GM04503 (cell line): ENCODE measurements at regions not wholly inside any gene's neighbourhood (a gene's known extent, or its start where the extent isn't known, plus 50 kb on each side); places are given as distances from the start of the nearest gene placed in this dataset.
"Not testable (repeated sequence)": the region's sequence is repeated elsewhere in the genome, so short reads cannot be mapped to it uniquely, and the experiment has no call there.

Source experiments
- DNase-seq: peaks from one replicate; pipeline ENCODE4 v3.0.0-alpha.2; 2012; ENCODE audit warnings: low read depth

DNA sequence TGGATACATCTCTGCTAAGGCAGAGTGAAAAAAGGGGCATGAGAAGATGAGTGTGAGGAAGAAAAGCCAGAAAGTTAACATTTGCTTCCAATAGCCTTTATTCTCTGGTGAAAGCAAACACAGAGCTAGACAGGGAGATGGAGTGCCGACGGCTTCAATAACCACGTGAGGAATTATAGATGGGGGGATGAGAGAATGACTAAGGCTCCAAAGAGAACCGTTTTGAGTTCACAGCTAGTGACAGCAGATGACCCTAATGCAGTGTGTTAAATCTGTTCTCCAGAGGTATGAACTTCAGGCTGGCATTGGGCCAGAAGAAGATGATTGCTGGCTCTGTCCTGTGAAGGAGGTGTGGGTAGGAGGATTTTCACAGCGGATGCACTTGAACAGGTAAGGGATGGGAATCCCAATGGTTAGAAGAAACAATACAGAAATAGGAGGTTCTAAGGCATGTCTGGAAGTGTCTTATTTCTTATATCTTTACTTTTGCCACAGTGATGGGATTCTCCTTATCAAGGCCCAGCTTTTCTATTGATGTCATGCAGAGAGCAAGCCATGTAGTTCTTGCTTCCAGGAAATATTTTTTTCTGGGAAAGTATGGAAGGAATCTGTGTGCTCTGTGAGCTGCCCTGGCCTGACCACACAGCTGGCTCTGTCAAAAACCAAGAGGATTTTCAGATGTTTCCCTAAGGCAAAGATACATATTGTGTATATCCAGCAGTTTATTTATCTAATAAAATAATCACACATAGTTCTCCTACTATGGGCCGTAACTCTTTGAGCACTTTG is 573.8 kb downstream of the LTN1 start:
- DNase-seq: no peak

DNA sequence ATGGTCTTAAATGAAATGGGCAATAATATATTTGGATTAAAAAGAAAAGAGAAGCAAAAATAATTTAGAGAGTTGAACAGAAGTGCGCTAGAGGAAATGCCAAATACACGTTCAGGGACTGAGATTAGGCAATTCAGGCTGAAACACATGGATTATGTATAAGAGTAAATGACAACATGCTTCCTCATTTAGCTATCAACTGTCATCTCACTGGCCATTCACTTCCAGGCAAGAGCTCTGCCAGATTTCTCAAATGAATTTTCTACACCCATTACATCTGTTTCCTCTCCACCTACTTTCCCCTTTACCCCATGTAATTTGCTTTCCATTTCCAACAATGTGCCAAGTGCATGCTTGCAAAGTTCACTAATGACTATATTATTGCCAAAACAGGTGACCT is 582.4 kb downstream of the LTN1 start:
- DNase-seq: no peak

DNA sequence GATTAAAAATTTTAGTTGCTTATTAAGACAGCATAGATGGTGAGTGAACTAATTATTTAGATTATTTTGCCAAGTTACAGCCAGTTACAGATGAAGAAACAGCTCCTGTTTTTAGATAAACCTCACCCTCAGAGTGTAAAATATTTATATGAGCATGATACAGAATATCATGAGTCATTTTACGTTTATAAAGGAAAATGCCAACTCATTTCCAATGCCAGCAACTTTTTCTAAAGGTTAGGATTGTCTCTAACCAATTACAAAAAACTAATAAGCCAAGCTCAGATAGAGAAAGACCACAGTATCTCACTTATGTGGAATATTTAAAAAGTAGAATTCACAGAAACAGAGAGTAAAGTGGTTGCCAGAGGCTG is 590.1 kb downstream of the LTN1 start:
- DNase-seq: no peak

DNA sequence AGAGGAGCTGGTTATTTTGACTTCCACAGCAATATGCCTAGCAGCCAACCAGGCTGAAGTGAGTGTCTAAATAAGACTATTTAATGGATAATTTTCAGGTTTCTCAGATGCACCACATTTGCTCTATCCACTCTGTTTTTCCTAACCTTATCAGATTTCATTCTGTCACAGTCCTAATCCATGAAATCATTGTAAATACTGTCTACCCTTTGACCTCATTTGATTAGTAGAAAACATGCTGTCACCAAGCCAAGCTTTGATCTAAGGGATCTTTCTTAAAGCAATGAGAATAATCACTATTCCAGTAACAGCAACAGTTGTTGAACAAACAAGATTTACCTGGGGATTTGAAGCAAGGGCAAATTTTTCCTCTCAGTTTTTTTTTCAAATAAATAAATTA is 595.6 kb downstream of the LTN1 start:
- DNase-seq: no peak

DNA sequence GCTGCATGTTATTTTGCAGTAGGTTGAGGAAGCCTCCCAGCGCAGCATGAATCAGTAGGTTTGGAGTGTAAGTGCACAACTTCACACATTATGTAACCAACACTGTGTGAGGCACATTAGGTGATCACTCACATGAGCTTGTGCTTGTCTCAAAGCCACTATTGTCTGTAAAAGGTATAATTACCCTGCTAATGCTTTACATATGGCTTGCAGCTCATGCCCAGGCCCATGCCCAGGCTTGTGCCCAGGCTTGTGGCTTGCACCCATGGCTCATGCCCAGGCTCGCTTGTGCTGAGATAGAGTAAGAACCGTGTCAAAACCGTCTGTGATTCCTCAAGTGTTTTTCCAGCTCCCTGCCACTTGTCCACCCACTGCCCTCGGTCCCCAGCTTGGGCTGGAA is 596.3 kb downstream of the LTN1 start:
- DNase-seq: no peak

DNA sequence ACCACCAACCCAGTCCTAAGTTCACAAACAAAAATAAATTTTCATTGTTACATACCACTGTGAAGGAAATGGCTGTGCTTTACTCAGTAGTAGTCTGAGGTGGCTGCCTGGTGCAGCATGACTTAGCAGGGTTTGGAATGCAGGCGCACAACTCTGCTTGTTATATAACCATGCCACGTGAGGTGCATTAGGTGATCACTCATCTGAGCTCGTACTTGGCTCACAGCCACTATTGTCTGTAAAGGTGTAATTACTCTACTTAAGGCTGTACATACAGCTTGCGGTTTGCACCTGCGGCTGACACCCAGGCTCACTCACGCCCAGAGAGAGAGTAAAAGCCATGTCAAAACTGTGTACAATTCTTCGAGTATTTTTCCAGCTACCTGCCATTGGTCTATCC is 599.4 kb downstream of the LTN1 start:
- DNase-seq: no peak

DNA sequence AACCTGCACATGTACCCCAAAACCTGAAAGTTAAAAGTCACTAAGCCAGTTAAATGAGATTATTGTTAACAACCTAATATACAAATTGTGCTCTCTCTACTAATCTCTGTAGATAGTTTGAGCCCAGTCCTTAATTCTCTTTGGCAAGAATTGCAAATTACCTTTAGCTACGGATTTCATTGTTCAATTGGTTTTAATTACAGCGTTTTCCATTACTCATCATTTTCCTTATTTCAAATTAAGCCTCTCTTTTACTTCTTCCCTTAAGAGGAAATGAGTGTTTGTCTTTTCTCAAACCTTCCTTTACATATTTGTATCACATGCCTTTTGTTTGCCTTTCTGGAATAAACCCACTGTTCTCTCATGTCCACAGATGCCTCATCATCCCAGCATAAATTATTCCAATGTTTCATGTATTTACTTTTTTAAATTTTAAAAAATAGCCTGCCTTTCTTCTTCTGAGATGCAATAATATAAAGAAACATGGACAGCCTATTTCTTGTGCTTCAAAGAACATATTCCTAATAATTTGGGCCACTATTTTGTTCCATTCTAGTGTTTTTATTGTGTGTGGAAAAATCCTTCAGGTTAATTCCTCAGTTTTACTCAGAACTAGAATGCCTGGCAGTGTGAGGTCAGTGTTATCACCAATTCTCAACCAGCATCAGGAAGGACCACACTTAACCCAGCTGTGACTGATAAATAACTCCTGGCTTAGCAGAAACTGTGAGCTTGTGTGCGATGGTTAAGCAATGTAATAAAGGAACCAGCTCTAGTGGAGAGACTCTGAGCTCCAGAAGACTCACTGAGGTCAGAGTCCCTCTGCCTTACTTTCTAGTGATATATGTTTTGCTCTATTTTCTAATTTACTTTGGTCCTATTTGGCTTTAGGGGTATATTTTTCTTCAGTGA is 600.5 kb downstream of the LTN1 start:
- DNase-seq: no peak

DNA sequence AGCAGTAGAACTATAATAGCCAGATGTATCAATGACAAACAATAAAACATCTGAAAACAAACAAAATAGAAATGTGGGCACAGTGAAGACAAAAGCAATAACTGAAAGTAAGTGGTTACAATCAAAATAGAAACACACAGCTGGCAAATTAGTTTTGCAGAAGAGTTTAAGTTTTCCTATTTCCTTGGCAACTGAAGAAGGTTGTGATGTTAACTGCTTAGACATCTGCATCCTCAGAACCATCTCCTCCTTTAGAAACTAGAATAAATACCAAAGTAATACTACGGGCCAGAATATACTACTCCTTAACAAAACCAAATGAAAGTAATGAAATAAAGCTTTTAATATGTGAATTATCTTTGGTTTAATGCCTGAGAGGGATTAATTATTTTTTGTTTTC is 605.5 kb downstream of the LTN1 start:
- no peak for DNase-seq

DNA sequence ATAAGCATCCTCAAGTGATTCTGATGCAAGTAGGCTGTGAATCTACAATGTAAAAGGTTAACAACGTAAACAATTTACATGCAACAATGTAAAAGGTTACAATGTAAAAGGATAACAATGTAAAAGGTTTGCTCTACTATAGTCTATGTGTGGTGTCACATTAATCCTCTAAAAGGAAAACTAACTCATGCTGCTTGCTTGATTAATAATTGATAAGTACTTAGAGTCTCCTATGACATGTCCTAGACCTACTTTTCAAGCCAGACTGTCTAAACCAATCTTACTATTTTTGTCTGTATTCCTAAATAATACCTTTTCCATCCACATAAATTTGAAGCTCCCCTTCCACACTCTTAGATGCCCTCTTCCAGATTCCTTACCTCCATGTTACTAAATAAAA is 606.8 kb downstream of the LTN1 start:
- no peak for DNase-seq

DNA sequence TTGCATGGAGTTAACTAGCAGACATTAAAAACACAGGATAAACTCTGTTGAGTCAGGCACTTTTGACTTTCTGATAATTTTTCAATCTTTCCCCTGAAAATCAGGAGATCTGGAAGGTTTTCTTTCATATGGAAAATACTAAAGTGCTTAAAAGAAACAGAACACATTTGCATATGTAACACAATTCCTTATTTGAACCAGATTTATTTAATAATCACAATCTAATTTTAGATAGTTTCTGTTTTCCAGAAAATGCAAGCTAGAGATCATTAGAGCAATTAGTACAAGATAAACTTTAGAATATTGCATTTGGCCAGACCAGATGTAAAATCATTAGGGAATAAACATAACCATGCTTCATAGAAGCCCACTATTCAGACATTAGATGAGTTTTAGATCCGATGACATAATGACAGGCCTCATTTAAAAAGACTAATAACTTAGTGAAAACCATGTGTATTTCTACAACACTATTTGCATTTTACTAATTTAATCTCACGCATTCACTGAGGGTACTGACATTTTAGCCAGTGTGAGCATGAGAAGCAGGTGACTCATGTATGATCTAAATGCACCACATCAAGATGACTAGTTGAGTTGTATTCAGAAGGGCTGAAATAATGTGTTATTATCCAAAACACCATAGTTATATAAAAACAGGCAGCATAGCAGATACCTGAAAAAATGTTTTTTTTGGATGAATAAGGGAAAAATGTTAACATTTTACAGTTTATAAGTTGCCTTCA is 611.5 kb downstream of the LTN1 start:
- not testable (repeated sequence) for DNase-seq

DNA sequence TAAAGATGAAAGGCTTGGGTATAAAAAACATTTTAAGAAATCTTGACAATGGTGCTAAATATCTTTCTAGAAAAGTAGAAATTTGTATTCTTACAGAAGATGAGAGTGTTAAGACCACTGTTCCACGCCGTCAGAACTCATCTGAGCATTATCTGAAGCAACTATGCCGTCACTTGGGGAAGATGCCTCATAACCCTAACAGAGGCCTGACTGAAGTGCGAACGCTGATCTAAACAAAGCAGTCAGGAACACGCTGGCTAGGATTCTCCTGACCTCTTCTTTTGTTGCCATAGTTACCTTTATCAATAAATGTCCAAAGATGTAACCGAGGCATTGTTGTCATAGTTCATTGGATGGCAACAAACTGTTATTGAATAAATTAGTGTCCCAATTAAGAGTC is 612.4 kb downstream of the LTN1 start:
- no peak for DNase-seq

DNA sequence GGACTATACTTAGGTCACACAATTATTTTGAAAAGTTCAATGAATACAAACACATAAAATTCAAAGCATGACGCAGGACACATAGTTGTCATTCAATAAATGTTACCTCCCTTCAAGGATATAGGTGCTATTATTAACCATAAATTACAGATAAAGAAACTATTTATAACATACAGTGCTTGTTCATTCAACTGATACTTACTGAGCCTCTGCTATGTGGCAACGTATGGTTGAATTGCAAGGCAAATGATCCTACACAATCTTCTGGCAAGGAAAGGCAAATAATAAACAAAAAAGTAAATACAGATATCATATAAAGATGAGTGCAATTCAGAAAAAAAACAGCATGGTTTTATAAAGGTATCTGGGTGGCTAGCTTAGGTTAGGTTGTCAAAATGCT is 614.7 kb downstream of the LTN1 start:
- no peak for DNase-seq

DNA sequence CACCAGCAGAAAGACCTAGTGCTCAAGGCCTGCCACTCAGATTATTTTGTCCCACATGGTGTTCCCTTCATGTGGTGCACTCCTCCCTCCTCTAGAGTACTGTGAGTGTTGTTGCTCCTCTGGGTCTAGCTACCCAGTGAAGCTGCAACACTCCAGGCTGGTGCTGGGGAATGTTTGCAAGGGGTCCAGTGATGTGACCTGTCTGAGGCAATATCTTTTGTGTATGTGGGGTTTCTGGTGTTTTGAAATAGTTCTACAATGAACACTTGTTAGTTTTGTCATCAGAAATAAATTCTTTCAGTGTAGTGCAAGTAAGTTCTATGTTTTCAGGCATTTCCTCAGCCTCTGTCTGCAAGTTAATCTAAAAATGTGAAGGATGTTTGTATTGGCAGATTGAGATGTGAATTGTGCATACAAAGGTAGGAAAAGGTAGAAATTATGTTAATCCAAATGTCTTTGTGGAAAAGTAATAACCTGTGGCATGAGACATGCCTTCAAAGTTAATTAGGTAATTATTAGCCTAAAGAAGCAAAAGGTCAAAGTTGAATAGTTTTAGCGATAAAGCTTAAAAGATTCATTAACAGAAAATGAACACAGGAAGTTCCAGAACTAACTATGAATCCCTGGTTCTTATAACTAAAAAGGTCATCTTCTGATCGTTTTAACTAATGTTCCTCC is 616.8 kb downstream of the LTN1 start:
- peak; percentile 21 for DNase-seq

DNA sequence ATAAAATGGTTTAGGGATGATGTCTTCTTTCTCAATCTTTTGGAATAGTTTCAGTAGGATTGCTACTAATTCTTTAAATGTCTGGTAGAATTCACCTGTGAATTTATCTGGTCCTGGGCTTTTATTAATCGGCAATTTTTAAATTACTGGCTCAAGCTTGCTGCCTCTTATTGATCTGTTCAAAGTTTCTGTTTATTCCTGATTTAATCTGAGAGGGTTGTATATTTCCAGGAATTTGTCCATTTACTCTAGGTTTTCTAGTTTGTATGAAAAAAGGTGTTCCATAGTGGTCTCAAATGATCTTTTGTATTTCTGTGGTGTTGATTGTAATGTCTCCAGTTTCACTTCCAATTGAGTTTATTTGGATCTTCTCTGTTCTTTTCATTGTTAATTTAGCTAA is 617.8 kb downstream of the LTN1 start:
- DNase-seq: no peak

DNA sequence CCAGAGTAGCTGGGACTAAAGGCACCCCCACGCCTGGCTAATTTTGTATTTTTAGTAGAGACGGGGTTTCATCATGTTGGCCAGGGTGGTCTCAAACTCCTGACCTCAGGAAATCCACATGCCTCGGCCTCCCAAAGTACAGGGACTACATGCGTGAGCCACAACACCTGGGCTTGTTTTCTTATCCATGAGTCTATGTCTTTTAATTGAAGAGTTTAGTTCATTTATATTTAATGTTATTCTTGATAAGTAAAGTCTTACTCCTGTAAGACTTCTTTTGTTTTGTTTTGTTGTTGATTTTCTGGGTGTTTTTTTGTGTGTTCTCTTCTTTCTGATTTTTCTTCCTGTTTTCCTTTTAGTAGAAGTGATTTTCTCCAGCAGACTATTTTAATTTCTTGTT is 621.0 kb downstream of the LTN1 start:
- DNase-seq: no peak

DNA sequence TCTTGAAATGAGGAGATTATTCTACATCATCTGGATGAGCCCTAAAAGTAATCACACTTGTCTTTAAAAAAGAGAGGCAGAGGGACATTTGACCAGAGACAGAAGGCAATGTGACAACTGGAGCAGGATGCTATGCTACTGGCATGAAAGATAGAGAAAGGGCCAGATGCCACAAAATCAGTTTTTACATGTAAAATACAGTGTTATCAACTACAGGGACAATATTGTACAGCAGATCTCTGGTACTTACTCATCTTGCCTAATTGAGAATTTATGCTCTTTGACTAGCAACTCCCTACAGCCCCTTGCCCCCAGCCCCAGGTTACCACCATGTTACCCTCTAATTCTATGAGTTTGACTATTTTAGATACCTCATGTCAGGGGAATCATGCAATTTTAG is 633.4 kb downstream of the LTN1 start:
- DNase-seq: no peak

DNA sequence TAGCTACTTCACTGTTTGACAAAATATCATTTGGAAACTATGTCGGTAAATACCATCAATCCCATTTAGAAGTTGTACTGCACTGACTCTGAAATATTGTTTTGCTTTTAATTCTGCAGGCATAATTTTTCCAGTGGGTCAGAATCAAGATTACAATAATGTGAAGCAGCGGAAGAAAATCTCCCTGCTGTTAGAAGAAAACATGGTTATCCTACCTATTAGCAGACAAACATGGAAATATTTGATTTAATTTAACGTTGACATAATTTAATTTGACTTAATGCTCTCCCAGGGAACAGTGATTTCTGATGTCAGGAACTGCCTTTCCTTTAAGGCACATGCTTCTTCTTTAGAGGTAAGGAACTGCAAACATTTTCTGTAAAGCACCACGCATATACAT is 634.0 kb downstream of the LTN1 start:
- DNase-seq: no peak

DNA sequence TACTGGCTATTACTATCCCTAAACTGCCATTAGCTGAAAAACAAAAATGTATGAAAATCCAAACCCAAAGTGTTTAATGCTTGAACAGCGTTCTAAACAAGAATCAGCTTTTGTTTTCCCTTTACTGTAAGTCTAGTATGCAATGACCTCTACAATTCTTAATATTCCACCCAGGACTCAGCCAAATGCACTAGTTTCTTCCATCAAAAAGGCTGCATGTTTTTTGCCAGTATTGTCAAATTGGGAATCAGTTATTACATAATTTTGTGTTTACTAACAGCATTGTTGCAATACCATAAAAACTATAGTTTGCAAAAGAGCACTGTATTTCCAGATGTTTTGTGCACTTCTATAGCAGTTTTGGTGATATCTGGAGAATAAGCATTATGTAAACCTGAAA is 634.5 kb downstream of the LTN1 start:
- DNase-seq: no peak

DNA sequence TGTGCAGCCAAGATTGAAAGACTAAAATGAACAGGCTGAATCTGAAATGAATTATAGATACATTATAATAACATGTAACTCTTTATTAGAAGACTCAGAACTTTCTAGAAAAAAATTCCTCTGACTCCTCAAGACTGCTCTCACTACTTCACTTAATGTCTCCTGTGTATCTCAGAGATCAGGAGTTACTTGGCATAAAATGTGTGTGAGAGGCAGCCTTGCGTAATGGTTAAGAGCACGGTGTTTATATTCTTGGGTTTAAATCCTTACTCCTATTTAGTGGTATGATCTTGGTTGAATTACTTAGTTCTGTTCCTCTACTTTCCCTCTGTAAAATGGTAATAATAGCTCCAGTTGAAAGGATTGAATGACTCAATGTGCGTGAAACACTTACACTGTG is 634.9 kb downstream of the LTN1 start:
- no peak for DNase-seq

DNA sequence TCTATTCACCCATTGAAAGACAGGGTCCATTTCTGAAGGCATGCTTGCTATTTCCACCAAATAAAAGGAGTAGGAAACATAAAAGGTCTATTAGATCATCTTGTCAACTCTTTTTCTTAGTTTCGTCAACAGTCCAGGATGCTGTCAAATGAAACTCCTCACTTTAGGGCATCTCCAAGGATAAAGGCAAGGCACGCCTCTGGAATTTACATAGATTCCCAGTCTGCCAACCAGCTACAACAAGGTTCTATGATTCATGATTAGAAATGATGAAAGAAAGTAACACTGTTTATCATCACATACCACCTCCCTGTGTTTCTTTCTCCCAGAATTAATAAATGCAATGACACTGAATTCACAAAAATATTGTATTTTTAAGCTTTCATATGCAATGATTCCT is 636.3 kb downstream of the LTN1 start:
- DNase-seq: no peak

DNA sequence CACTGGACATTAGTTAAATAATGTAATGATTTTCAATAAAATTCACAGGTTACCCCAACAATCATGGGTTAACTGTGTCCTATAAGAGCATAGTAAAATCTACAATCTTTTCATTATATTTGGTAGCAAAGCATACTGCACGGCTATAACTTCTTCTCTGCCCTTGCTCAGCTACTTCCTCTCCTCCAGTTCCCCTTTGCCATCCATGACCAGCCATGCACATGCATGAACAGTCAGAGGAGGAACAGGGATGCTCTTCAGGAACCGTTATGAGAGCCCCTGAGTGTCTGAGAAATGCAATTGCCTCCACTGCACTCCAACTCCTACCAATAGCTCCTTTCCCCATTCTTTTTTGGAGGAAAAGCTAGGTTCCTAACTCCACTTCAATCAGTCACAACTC is 646.7 kb downstream of the LTN1 start:
- no peak for DNase-seq

DNA sequence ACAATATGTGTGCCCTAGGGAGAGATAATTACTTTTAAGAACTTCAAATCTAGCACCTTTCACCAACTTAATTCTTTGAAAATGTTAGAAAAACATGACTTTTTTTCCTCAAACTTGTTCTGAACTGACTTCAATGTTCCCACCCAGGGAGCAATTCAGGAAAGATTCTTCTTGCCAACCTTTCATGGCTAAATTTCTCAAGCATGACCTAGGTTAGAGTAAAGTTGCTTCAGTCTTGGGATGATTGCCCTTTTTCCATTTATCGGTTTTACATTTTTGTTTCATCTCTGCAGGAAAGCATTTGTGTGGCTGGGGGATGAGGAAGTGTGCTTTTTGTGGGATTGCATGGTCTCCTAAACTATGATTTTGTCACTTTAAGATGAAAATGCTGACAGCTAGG is 647.7 kb downstream of the LTN1 start:
- no peak for DNase-seq
